ENCODE measurements at regions not wholly inside any gene's neighbourhood (a gene's known extent, or its start where the extent isn't known, plus 50 kb on each side); places are given as distances from the start of the nearest gene placed in this dataset.

GRCh38 chr11:27187848-27188621 lies 147.4 kb downstream of the BBOX1 start:
- DNase-seq = peak; percentile 55

GRCh38 chr11:27187075-27187847 lies 146.6 kb downstream of the BBOX1 start:
- no peak for DNase-seq

- no peak for DNase-seq
These were observed 146.0 kb downstream of the BBOX1 start for GRCh38 chr11:27186580-27186979.

GRCh38 chr11:27184458-27185312 lies 144.1 kb downstream of the BBOX1 start:
- no peak for DNase-seq

GRCh38 chr11:27183672-27184457 lies 143.2 kb downstream of the BBOX1 start:
- DNase-seq = peak; percentile 75

GRCh38 chr11:27179334-27179733 lies 138.7 kb downstream of the BBOX1 start:
- DNase-seq = no peak

GRCh38 chr11:27178859-27179258 lies 138.2 kb downstream of the BBOX1 start:
- DNase-seq = no peak

Data from hematopoietic multipotent progenitor cell treated with erythropoietin and hydrocortisone succinate and interleukin-3 and kit ligand, for 8 days (in vitro differentiated cells).